Lower leg skin (tissue), 3 donors: ENCODE measurements at regions not wholly inside any gene's neighbourhood (a gene's known extent, or its start where the extent isn't known, plus 50 kb on each side); places are given as distances from the start of the nearest gene placed in this dataset.
"Not testable (repeated sequence)": the region's sequence is repeated elsewhere in the genome, so short reads cannot be mapped to it uniquely, and the experiment has no call there.

Source experiments
- CTCF ChIP-seq, 3 donors: fragments of 450-650 bp; IDR thresholded peaks; one replicate each; pipeline ENCODE4 v1.5.1; 2016; ENCODE audit warnings: antibody characterized with exemption in 3 of 3, mild to moderate bottlenecking in 3 of 3, moderate library complexity in 2 of 3
- POLR2A ChIP-seq, 2 donors: fragments of 450-650 bp; IDR thresholded peaks; one replicate each; pipeline ENCODE4 v1.6.1; 2016 to 2017; ENCODE audit warnings: antibody characterized with exemption in 2 of 2, mild to moderate bottlenecking in 1 of 2, moderate library complexity in 1 of 2

GRCh38 chrX:77279373-77279772, 167.8 kb upstream of the FGF16 start:
- TF ChIP-seq CTCF, POLR2A (IDR thresholded peaks at IDR 0.05): not testable (repeated sequence)
